Neuronal stem cell (in vitro differentiated cells): ENCODE measurements at regions not wholly inside any gene's neighbourhood (a gene's known extent, or its start where the extent isn't known, plus 50 kb on each side); places are given as distances from the start of the nearest gene placed in this dataset.

Experiments
- DNase-seq: peaks from one replicate; pipeline ENCODE4 v3.0.0-alpha.2; 2013; ENCODE audit warnings: low spot score
- H2AFZ ChIP-seq: one replicate; pipeline ENCODE4 v1.6.1; 2013; ENCODE audit warnings: mild to moderate bottlenecking, low read length, inconsistent platforms
- H2AK5ac ChIP-seq: 2 replicates; pipeline ENCODE4 v1.6.1; 2013; ENCODE audit warnings: low read depth, mild to moderate bottlenecking, inconsistent platforms, low read length, moderate library complexity, mixed read lengths
- H2BK120ac ChIP-seq: 2 replicates; pipeline ENCODE4 v1.6.1; 2013; ENCODE audit warnings: low read depth, mild to moderate bottlenecking, inconsistent platforms, low read length, moderate library complexity, mixed read lengths
- H2BK12ac ChIP-seq: one replicate; pipeline ENCODE4 v1.6.1; 2013; ENCODE audit warnings: low read length, inconsistent platforms
- H2BK15ac ChIP-seq: 2 replicates; pipeline ENCODE4 v1.6.1; 2013; ENCODE audit warnings: mild to moderate bottlenecking, low read length, inconsistent platforms, mixed read lengths
- H2BK5ac ChIP-seq: one replicate; pipeline ENCODE4 v1.6.1; 2013; ENCODE audit warnings: inconsistent platforms, mild to moderate bottlenecking, low read length, moderate library complexity
- H3K14ac ChIP-seq: one replicate; pipeline ENCODE4 v1.6.1; 2013; ENCODE audit warnings: low read length, inconsistent platforms
- H3K18ac ChIP-seq: 2 replicates; pipeline ENCODE4 v1.6.1; 2013; ENCODE audit warnings: low read length, inconsistent platforms
- H3K23ac ChIP-seq: 2 replicates; pipeline ENCODE4 v1.6.1; 2013; ENCODE audit warnings: low read depth, mild to moderate bottlenecking, mixed read lengths, low read length, inconsistent platforms; ENCODE audit not compliant: poor library complexity
- H3K27ac ChIP-seq: replicated peaks from 3 replicates; pipeline ENCODE4 v1.5.1; 2013; ENCODE audit warnings: low read length, inconsistent platforms
- H3K27me3 ChIP-seq, 3 experiments: 2 replicates each; pipeline ENCODE4 v1.6.1; 2013; ENCODE audit warnings: low read length in 3 of 3, mild to moderate bottlenecking in 2 of 3, inconsistent platforms in 1 of 3, low read depth in 1 of 3, mixed read lengths in 1 of 3, moderate library complexity in 1 of 3; ENCODE audit not compliant: control insufficient read depth in 3 of 3, insufficient read depth in 3 of 3
- H3K36me3 ChIP-seq, 2 donors: replicated peaks in 1 of 2; 2 replicates each; pipeline ENCODE4 v1.6.1; 2013; ENCODE audit warnings: low read length in 2 of 2; ENCODE audit not compliant: control insufficient read depth in 2 of 2, insufficient read depth in 2 of 2
- H3K4ac ChIP-seq: 2 replicates; pipeline ENCODE4 v1.6.1; 2013; ENCODE audit warnings: inconsistent platforms, mild to moderate bottlenecking, low read length, moderate library complexity
- H3K4me1 ChIP-seq, 2 donors: 1 replicate in 1 of 2; 2 replicates in 1 of 2; pipeline ENCODE4 v1.6.1; 2013; ENCODE audit warnings: low read length in 2 of 2, low read depth in 1 of 2; ENCODE audit not compliant: control insufficient read depth in 2 of 2, insufficient read depth in 1 of 2
- H3K4me2 ChIP-seq: one replicate; pipeline ENCODE4 v1.6.1; 2013; ENCODE audit warnings: mild to moderate bottlenecking, low read length, inconsistent platforms; ENCODE audit not compliant: insufficient read depth, poor library complexity, severe bottlenecking
- H3K4me3 ChIP-seq, 2 donors: 2 replicates each; pipeline ENCODE4 v1.5.1; 2013; ENCODE audit warnings: low read length in 2 of 2, mild to moderate bottlenecking in 2 of 2, inconsistent platforms in 1 of 2, moderate library complexity in 1 of 2
- H3K79me1 ChIP-seq: one replicate; pipeline ENCODE4 v1.6.1; 2013; ENCODE audit warnings: low read depth, mild to moderate bottlenecking, inconsistent platforms, low read length, moderate library complexity
- H3K9ac ChIP-seq: one replicate; pipeline ENCODE4 v1.6.1; 2013; ENCODE audit warnings: mild to moderate bottlenecking, low read depth, low read length, inconsistent platforms; ENCODE audit not compliant: poor library complexity
- H3K9me3 ChIP-seq, 2 donors: replicated peaks in 1 of 2; 2 replicates each; pipeline versions ENCODE3 to v1.6.1; 2013; ENCODE audit warnings: low read length in 2 of 2, mild to moderate bottlenecking in 2 of 2, inconsistent platforms in 1 of 2, low read depth in 1 of 2, mixed read lengths in 1 of 2, moderate library complexity in 1 of 2; ENCODE audit not compliant: control insufficient read depth in 2 of 2, insufficient read depth in 1 of 2
- H4K8ac ChIP-seq: one replicate; pipeline ENCODE4 v1.6.1; 2013; ENCODE audit warnings: low read depth, mild to moderate bottlenecking, inconsistent platforms, low read length, moderate library complexity
- H4K91ac ChIP-seq: one replicate; pipeline ENCODE4 v1.6.1; 2013; ENCODE audit warnings: low read length, low read depth, mild to moderate bottlenecking, inconsistent platforms; ENCODE audit not compliant: poor library complexity
- WGBS, 2 donors: extraction: QIAGEN DNeasy Blood & Tissue Kit; methylation state at CpG; one replicate each; pipeline ENCODE4 v1.1.7; 2013; ENCODE audit warnings: missing lambda C conversion rate in 2 of 2, mixed read lengths in 1 of 2; ENCODE audit not compliant: insufficient read length in 2 of 2, insufficient replicate concordance in 1 of 2; ENCODE audit errors: extremely low coverage in 2 of 2; 5-methylcytosine and 5-hydroxymethylcytosine counted together

DNA sequence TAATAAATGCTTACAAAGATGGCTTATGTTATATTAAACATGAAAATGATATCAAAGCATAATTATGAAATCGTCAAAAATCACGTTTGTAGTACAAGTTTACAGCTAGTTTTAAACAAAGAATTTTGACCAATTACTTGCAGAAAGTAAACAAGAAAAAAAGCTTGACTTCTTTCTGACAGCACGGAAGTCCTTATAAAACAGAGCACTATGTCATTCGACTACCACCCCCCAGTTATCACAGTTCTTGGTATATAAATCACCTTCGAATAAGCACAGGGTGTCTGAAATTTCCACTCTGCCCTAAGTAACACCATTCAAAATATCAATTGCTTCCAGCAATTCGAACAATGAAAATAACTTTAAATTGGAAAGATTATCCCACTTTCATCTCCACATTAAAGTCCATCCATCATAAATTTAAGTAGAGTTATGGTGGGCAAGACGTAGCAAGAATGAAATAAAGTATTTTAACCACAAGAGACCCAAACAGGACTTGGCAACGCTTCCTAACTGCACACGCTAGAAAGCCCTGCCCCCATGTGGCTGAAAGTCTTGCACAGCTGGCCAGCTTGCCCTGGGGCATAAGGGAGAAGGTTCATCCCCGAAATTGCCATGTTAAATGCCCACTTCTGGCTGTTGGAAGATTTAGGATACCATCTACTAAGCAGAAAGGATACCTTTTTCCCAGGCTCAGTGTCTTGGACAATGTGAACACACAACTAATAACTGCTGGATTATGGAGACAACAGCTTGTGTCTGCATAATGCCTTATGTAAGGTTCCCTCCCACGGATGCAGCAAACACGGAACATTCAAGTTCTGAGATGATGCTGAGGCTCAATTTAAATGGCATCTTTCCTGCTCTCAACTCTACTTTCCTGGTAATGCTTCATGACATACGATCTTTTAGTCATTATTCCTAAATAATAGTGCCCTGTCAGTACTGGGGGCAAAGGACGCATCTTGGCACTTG, 116.4 kb upstream of the TJP1 start:
- no peak overlapping the region for H3K9ac ChIP-seq
- no peak overlapping the region for H2BK15ac ChIP-seq
- DNase-seq = no peak
- H4K8ac ChIP-seq = no peak overlapping the region
- H2AFZ ChIP-seq = no peak overlapping the region
- H3K36me3 ChIP-seq = no peaks in the 10 kb centered on the region
- H4K91ac ChIP-seq = no peak overlapping the region
- no peak overlapping the region for H3K4ac ChIP-seq
- WGBS, 2 donors = no CpG with 5 or more reads among the region's 14 CpGs
- H3K9me3 ChIP-seq = no peaks in the 10 kb centered on the region
- H2BK5ac ChIP-seq = no peak overlapping the region
- no peak overlapping the region for H2BK120ac ChIP-seq
- H3K4me1 ChIP-seq = no peaks in the 10 kb centered on the region
- no peak overlapping the region for H3K4me3 ChIP-seq
- H2AK5ac ChIP-seq = no peak overlapping the region
- no peak overlapping the region for H3K14ac ChIP-seq
- peaks cover 0 to 18% (median 0%) of the 10 kb centered on the region in 3 experiments for H3K27me3 ChIP-seq
- no peak overlapping the region for H3K18ac ChIP-seq
- H3K27ac ChIP-seq = no peak overlapping the region
- no peaks in the 10 kb centered on the region for H3K79me1 ChIP-seq
- H3K4me2 ChIP-seq = no peak overlapping the region
- no peak overlapping the region for H3K23ac ChIP-seq
- H2BK12ac ChIP-seq = no peak overlapping the region

DNA sequence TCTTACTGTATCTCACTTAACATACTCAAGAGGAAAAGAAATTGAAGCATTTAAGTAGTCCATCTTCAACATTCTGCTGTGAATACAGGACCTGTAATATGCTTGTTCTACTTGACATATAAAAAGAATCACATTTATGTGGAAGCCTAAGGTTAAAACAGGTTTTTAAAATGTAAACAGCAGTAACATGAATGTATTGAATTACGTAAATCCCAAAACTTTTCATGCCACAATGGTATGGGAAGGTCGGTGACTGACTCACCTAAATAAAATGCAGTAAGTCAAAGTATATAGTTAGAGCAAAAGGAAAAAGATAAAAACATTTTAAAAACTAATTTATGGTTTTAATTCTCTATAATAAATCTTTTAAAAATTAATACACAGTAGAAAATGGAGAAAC, 115.7 kb upstream of the TJP1 start:
- WGBS, 2 donors = no CpG with 5 or more reads among the region's 2 CpGs
- no peak for DNase-seq
- H3K27me3 ChIP-seq = peaks cover 0 to 18% (median 0%) of the 10 kb centered on the region in 3 experiments
- no peak overlapping the region for H2AK5ac ChIP-seq
- no peak overlapping the region for H4K8ac ChIP-seq
- no peak overlapping the region for H3K27ac ChIP-seq
- no peaks in the 10 kb centered on the region for H3K9me3 ChIP-seq
- no peak overlapping the region for H2BK12ac ChIP-seq
- no peaks in the 10 kb centered on the region for H3K4me1 ChIP-seq
- no peak overlapping the region for H3K14ac ChIP-seq
- H2BK15ac ChIP-seq = no peak overlapping the region
- H2BK120ac ChIP-seq = no peak overlapping the region
- no peak overlapping the region for H3K9ac ChIP-seq
- no peak overlapping the region for H2AFZ ChIP-seq
- H3K18ac ChIP-seq = no peak overlapping the region
- no peaks in the 10 kb centered on the region for H3K36me3 ChIP-seq
- H4K91ac ChIP-seq = no peak overlapping the region
- no peak overlapping the region for H3K23ac ChIP-seq
- H3K4ac ChIP-seq = no peak overlapping the region
- no peak overlapping the region for H3K4me2 ChIP-seq
- H3K4me3 ChIP-seq = no peak overlapping the region
- H3K79me1 ChIP-seq = no peaks in the 10 kb centered on the region
- no peak overlapping the region for H2BK5ac ChIP-seq

DNA sequence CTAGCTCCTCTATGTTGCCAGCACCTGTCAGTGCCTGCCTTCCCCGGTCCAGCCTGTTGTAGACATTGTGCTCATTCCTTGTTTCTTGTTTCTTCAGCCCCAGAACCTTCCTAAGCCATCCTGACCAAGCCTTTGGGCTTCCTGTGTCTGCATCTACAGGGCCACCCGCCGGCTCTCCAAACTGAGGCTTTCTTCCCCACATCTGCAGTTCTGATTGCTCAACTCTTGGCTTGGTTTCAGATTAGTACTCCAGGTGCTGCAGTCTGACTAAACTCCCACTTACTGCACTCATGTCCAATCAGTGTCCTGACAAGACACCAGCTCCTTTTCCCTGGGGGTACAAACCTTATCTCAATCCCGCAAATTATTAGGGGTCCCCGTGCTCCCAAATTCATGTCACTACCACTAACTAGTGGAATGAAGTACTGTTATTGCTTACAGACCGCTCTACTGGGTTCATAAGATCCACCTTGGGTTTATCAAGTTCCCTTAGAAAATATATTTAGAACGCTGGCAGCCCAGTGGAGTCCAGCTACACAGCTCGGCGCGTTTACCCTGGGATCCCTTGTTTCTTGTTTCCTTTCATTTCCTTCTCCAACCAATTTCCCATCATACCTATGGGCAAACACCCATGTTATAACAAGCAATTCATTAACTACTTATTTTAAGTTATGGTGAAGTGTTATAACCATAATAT, 114.2 kb upstream of the TJP1 start:
- Histone ChIP-seq H2BK15ac (peak overlapping the region; percentile 44), H2AK5ac (no peak overlapping the region), H3K18ac (no peak overlapping the region), H2BK5ac (no peak overlapping the region), H2BK12ac (no peak overlapping the region), H2AFZ (no peak overlapping the region), H3K36me3 (no peaks in the 10 kb centered on the region), H3K79me1 (no peaks in the 10 kb centered on the region), H3K23ac (no peak overlapping the region), H2BK120ac (no peak overlapping the region), H3K4me1 (no peaks in the 10 kb centered on the region), H3K4ac (no peak overlapping the region), H3K9me3 (no peaks in the 10 kb centered on the region), H3K27ac (no peak overlapping the region), H3K4me2 (no peak overlapping the region), H3K4me3 (no peak overlapping the region), H4K8ac (no peak overlapping the region), H3K27me3 (peaks cover 0 to 22% (median 0%) of the 10 kb centered on the region in 3 experiments), H3K14ac (no peak overlapping the region), H4K91ac (no peak overlapping the region), H3K9ac (no peak overlapping the region)
- WGBS, 2 donors = no CpG with 5 or more reads among the region's 10 CpGs
- no peak for DNase-seq
